Endodermal cell (in vitro differentiated cells): ENCODE measurements at regions not wholly inside any gene's neighbourhood (a gene's known extent, or its start where the extent isn't known, plus 50 kb on each side); places are given as distances from the start of the nearest gene placed in this dataset.

Experiments used
- DNase-seq: peaks from one replicate; pipeline ENCODE4 v3.0.0-alpha.2; 2017
- H3K27ac ChIP-seq: 2 replicates; pipeline ENCODE4 v1.5.1; 2013; ENCODE audit warnings: mild to moderate bottlenecking, low read depth, low read length, moderate library complexity
- H3K27me3 ChIP-seq: 2 replicates; pipeline ENCODE4 v1.6.1; 2013; ENCODE audit warnings: mild to moderate bottlenecking, low read length, moderate library complexity; ENCODE audit not compliant: insufficient read depth, control insufficient read depth, poor library complexity, severe bottlenecking
- H3K36me3 ChIP-seq: 2 replicates; pipeline ENCODE4 v1.7.0; 2013; ENCODE audit warnings: mild to moderate bottlenecking, low read length, moderate library complexity; ENCODE audit not compliant: control insufficient read depth, insufficient read depth
- H3K4me1 ChIP-seq: one replicate; pipeline ENCODE4 v1.7.0; 2013; ENCODE audit warnings: low read length; ENCODE audit not compliant: control insufficient read depth, insufficient read depth
- H3K4me3 ChIP-seq: 2 replicates; pipeline ENCODE4 v1.5.1; 2013; ENCODE audit warnings: mild to moderate bottlenecking, low read length, moderate library complexity
- H3K9ac ChIP-seq: 2 replicates; pipeline ENCODE4 v1.6.1; 2013; ENCODE audit warnings: mild to moderate bottlenecking, low read length, moderate library complexity; ENCODE audit not compliant: poor library complexity, severe bottlenecking; ENCODE audit errors: extremely low read depth
- H3K9me3 ChIP-seq: 2 replicates; pipeline ENCODE4 v1.6.1; 2013; ENCODE audit warnings: mild to moderate bottlenecking, low read length, moderate library complexity; ENCODE audit not compliant: control insufficient read depth
- H3K27ac Mint-ChIP-seq: 2 replicates; pipeline ENCODE4 v1.8.0; 2020; ENCODE audit warnings: mixed read lengths
- H3K27me3 Mint-ChIP-seq: 2 replicates; pipeline ENCODE4 v1.8.0; 2021; ENCODE audit warnings: mild to moderate bottlenecking, mixed read lengths; ENCODE audit not compliant: insufficient read depth
- H3K36me3 Mint-ChIP-seq: 2 replicates; pipeline ENCODE4 v1.8.0; 2020; ENCODE audit warnings: low read depth, mixed read lengths
- H3K4me1 Mint-ChIP-seq: 2 replicates; pipeline ENCODE4 v1.8.0; 2020; ENCODE audit warnings: mixed read lengths
- H3K4me3 Mint-ChIP-seq: 2 replicates; pipeline ENCODE4 v1.8.0; 2020; ENCODE audit warnings: mild to moderate bottlenecking, moderate library complexity, mixed read lengths
- H3K9me3 Mint-ChIP-seq: 2 replicates; pipeline ENCODE4 v1.8.0; 2020; ENCODE audit warnings: mild to moderate bottlenecking, mixed read lengths
- CTCF ChIP-seq: fragments of 200-600 bp; sonication (generic); conservative IDR thresholded peaks from 2 replicates; pipeline ENCODE4 v1.5.0; 2021; ENCODE audit warnings: antibody characterized with exemption, mild to moderate bottlenecking
- WGBS, 2 experiments: methylation state at CpG; one replicate each; pipeline versions ENCODE4 v1.1.5 to v1.1.7; 2013; ENCODE audit warnings: missing lambda C conversion rate in 2 of 2, mixed read lengths in 1 of 2; ENCODE audit not compliant: insufficient coverage in 1 of 2, insufficient read length in 1 of 2; 5-methylcytosine and 5-hydroxymethylcytosine counted together

GRCh38 chr7:96621932-96622331, 87.7 kb downstream of the SEM1 start:
- no peaks in the 10 kb centered on the region for H3K36me3 Mint-ChIP-seq
- H3K9ac ChIP-seq: no peak overlapping the region
- H3K4me1 ChIP-seq: peaks cover 5% of the 10 kb centered on the region
- no peak overlapping the region for H3K27ac ChIP-seq
- H3K9me3 Mint-ChIP-seq: no peaks in the 10 kb centered on the region
- DNase-seq: no peak
- TF ChIP-seq CTCF: no peak
- no peak overlapping the region for H3K4me3 ChIP-seq
- H3K27me3 Mint-ChIP-seq: peaks cover 4% of the 10 kb centered on the region
- H3K4me3 Mint-ChIP-seq: no peak overlapping the region
- H3K9me3 ChIP-seq: no peaks in the 10 kb centered on the region
- H3K27ac Mint-ChIP-seq: no peak overlapping the region
- peaks cover 16% of the 10 kb centered on the region for H3K4me1 Mint-ChIP-seq
- no peaks in the 10 kb centered on the region for H3K36me3 ChIP-seq
- no peaks in the 10 kb centered on the region for H3K27me3 ChIP-seq

- no peaks in the 10 kb centered on the region for H3K36me3 Mint-ChIP-seq
- H3K36me3 ChIP-seq: no peaks in the 10 kb centered on the region
Measured at GRCh38 chr7:96614154-96614867, 95.3 kb downstream of the SEM1 start.

GRCh38 chr7:96612034-96612433, 97.6 kb downstream of the SEM1 start:
- Mint-ChIP-seq H3K4me1 (no peaks in the 10 kb centered on the region), H3K27ac (no peak overlapping the region), H3K9me3 (no peaks in the 10 kb centered on the region), H3K4me3 (no peak overlapping the region), H3K36me3 (no peaks in the 10 kb centered on the region), H3K27me3 (no peaks in the 10 kb centered on the region)
- Histone ChIP-seq H3K9me3 (no peaks in the 10 kb centered on the region), H3K27ac (no peak overlapping the region), H3K4me3 (no peak overlapping the region), H3K4me1 (no peaks in the 10 kb centered on the region), H3K9ac (no peak overlapping the region), H3K27me3 (no peaks in the 10 kb centered on the region), H3K36me3 (no peaks in the 10 kb centered on the region)
- no peak for TF ChIP-seq CTCF
- WGBS, 2 experiments: 94 to 100% methylated on average over 1 of the region's 1 CpG
- no peak for DNase-seq

More at GRCh38 chr7:96614154-96614867, 95.3 kb downstream of the SEM1 start:
- Histone ChIP-seq H3K9ac (no peak overlapping the region), H3K4me1 (no peaks in the 10 kb centered on the region), H3K27me3 (no peaks in the 10 kb centered on the region), H3K4me3 (no peak overlapping the region), H3K9me3 (no peaks in the 10 kb centered on the region), H3K27ac (no peak overlapping the region)
- Mint-ChIP-seq H3K9me3 (no peaks in the 10 kb centered on the region), H3K27me3 (no peaks in the 10 kb centered on the region), H3K4me3 (no peak overlapping the region), H3K27ac (no peak overlapping the region), H3K4me1 (no peaks in the 10 kb centered on the region)
- 90 to 100% methylated on average over 4 to 5 of the region's 5 CpGs for WGBS, 2 experiments
- DNase-seq: no peak
- TF ChIP-seq CTCF: no peak
